Ishikawa (cell line): ENCODE measurements at regions not wholly inside any gene's neighbourhood (a gene's known extent, or its start where the extent isn't known, plus 50 kb on each side); places are given as distances from the start of the nearest gene placed in this dataset.

Source experiments
- CEBPB ChIP-seq: IDR thresholded peaks from 2 replicates; pipeline ENCODE4 v1.6.1; 2012
- CREB1 ChIP-seq: IDR thresholded peaks from 2 replicates; pipeline ENCODE4 v1.6.1; 2012; ENCODE audit warnings: low read depth
- EGR1 ChIP-seq: IDR thresholded peaks from 2 replicates; pipeline ENCODE4 v1.6.1; 2012
- EP300 ChIP-seq: IDR thresholded peaks from 2 replicates; pipeline ENCODE4 v1.6.1; 2012; ENCODE audit warnings: borderline replicate concordance
- FOXM1 ChIP-seq: IDR thresholded peaks from 2 replicates; pipeline ENCODE4 v1.6.1; 2012; ENCODE audit warnings: low read depth, borderline replicate concordance
- NFIC ChIP-seq: IDR thresholded peaks from 2 replicates; pipeline ENCODE4 v1.6.1; 2012
- RAD21 ChIP-seq: IDR thresholded peaks from 2 replicates; pipeline ENCODE4 v1.6.1; 2012; ENCODE audit warnings: low read depth
- REST ChIP-seq: IDR thresholded peaks from 2 replicates; pipeline ENCODE4 v1.6.1; 2012; ENCODE audit warnings: low read depth, mild to moderate bottlenecking
- TAF1 ChIP-seq: IDR thresholded peaks from 2 replicates; pipeline ENCODE4 v1.6.1; 2012; ENCODE audit warnings: low read depth, mild to moderate bottlenecking
- TCF12 ChIP-seq: IDR thresholded peaks from 2 replicates; pipeline ENCODE4 v1.6.1; 2012; ENCODE audit warnings: low read depth
- TEAD4 ChIP-seq: IDR thresholded peaks from 2 replicates; pipeline ENCODE4 v1.6.1; 2012
- USF1 ChIP-seq: IDR thresholded peaks from 2 replicates; pipeline ENCODE4 v1.6.1; 2012
- YY1 ChIP-seq: IDR thresholded peaks from 2 replicates; pipeline ENCODE4 v1.6.1; 2012; ENCODE audit warnings: low read depth
- ZBTB7A ChIP-seq: IDR thresholded peaks from 2 replicates; pipeline ENCODE4 v1.6.1; 2012; ENCODE audit warnings: low read depth
- TF ChIP-seq, protein P1 (sequence below): IDR thresholded peaks from 2 replicates; pipeline ENCODE4 v1.6.1; 2012

GRCh38 chr2:9107168-9108025 is 99.2 kb upstream of the ASAP2 start:
- no peak for TF ChIP-seq REST
- TF ChIP-seq CEBPB = 0 out of 2 replicates have a peak, but pooled peaks have one; percentile 18

GRCh38 chr2:9106338-9107167 is 100.1 kb upstream of the ASAP2 start:
- no peak for TF ChIP-seq CREB1
- TF ChIP-seq CEBPB = no peak
- no peak for TF ChIP-seq EP300
- TF ChIP-seq YY1 = no peak
- TF ChIP-seq EGR1 = no peak
- no peak for TF ChIP-seq USF1
- no peak for TF ChIP-seq REST
- TF ChIP-seq TCF12 = no peak
- TF ChIP-seq, protein P1, sequence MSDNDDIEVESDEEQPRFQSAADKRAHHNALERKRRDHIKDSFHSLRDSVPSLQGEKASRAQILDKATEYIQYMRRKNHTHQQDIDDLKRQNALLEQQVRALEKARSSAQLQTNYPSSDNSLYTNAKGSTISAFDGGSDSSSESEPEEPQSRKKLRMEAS = no peak
- TF ChIP-seq FOXM1 = no peak
- TF ChIP-seq TAF1 = no peak
- no peak for TF ChIP-seq RAD21
- no peak for TF ChIP-seq ZBTB7A
- no peak for TF ChIP-seq NFIC
- no peak for TF ChIP-seq TEAD4

DNA sequence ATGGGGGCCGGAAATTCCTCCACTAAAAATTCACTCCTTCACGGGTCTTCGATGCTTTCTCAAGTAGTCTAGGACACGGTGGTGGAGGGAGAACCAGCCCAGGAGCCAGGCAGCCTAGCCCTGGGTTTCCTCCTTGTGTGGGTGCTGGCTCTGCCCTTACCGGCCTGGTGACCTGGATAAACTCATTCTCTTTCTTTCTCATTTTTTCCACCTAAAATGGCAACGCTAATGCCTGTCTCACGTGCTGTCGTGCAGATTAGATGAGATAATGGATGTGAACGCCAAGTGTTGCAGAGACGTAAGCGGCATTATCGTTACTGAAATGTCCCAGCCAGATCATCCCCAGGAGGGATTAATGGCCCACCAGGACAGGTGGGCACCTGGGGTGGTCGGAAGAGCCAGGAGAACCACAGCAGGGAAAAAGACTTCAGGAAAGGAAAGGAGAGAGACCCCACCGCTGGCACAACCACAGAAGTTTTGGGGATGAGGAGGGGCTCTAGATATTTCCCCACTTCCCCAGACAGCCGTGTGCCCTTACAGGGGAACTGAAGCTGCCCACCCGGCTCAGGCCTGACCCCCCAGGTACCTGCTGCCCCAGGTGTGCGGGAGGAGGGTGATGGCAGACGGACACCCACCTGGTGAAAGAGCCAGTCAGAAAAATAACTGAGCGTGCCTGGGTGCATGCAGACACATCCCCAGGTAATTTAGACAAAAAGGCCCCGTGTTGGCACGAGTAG is 100.8 kb upstream of the ASAP2 start:
- TF ChIP-seq REST (no peak), ZBTB7A (no peak), TEAD4 (no peak), EGR1 (no peak), YY1 (no peak), FOXM1 (no peak), TAF1 (no peak), CEBPB (no peak), RAD21 (no peak), TCF12 (no peak), USF1 (no peak)
- TF ChIP-seq, protein P1 = no peak
